HEK293 (cell line): ENCODE measurements at regions not wholly inside any gene's neighbourhood (a gene's known extent, or its start where the extent isn't known, plus 50 kb on each side); places are given as distances from the start of the nearest gene placed in this dataset.

ENCODE experiments used
- CTCF ChIA-PET: fragments of 350-600 bp; formaldehyde crosslinking; extraction: SDS; loops from one replicate; lab custom pipeline; 2021; ENCODE audit warnings: antibody characterized with exemption; lab: Yijun Ruan, JAX
- POLR2A ChIA-PET: fragments of 300-600 bp; formaldehyde crosslinking; extraction: SDS; loops from one replicate; lab custom pipeline; 2020; ENCODE audit warnings: antibody characterized with exemption, inconsistent platforms; lab: Yijun Ruan, JAX
- H3K27ac ChIP-seq: fragments of 200-500 bp; sonication (Bioruptor generic); 2 replicates; pipeline ENCODE4 v1.5.1; 2014; ENCODE audit warnings: low read depth, low read length, control low read depth, inconsistent platforms; ENCODE audit errors: extremely low read depth
- H3K36me3 ChIP-seq, 2 experiments: fragments of 200-500 bp in 1 of 2; sonication (Bioruptor generic) in 1 of 2; 1 replicate in 1 of 2; 2 replicates in 1 of 2; pipeline ENCODE4 v1.5.1; 2014 to 2017; ENCODE audit warnings: inconsistent platforms in 2 of 2, low read length in 2 of 2; ENCODE audit not compliant: control insufficient read depth in 2 of 2, insufficient read depth in 1 of 2
- H3K4me1 ChIP-seq: fragments of 200-500 bp; sonication (Bioruptor generic); 2 replicates; pipeline ENCODE4 v1.5.1; 2014; ENCODE audit warnings: mild to moderate bottlenecking, low read length, inconsistent platforms; ENCODE audit not compliant: control insufficient read depth, insufficient read depth
- H3K4me3 ChIP-seq: 2 replicates; pipeline ENCODE4 v1.5.1; 2011; ENCODE audit warnings: low read depth, mild to moderate bottlenecking, control low read depth, low read length, moderate library complexity
- H3K9me3 ChIP-seq: fragments of 200-500 bp; sonication (Bioruptor generic); 2 replicates; pipeline ENCODE4 v1.5.1; 2014; ENCODE audit warnings: low read depth, low read length, inconsistent platforms; ENCODE audit not compliant: control insufficient read depth, insufficient read depth
- TRIM28 ChIP-seq: IDR thresholded peaks from 2 replicates; pipeline ENCODE4 v1.6.1; 2011; ENCODE audit warnings: low read length, control low read depth, borderline replicate concordance
- ZBTB20 ChIP-seq: fragments of 450-650 bp; formaldehyde crosslinking; IDR thresholded peaks from 2 replicates; pipeline ENCODE4 v1.5.1; 2016; ENCODE audit warnings: missing biosample characterization, missing genetic modification characterization
- ZNF157 ChIP-seq: fragments of 450-650 bp; formaldehyde crosslinking; IDR thresholded peaks from 2 replicates; pipeline ENCODE4 v1.5.1; 2016; ENCODE audit warnings: missing biosample characterization, missing genetic modification characterization
- ZNF394 ChIP-seq: fragments of 450-650 bp; formaldehyde crosslinking; IDR thresholded peaks from 2 replicates; pipeline ENCODE4 v1.5.1; 2016; ENCODE audit warnings: missing biosample characterization, missing genetic modification characterization, mild to moderate bottlenecking, moderate library complexity, borderline replicate concordance
- ZNF521 ChIP-seq: fragments of 450-650 bp; formaldehyde crosslinking; IDR thresholded peaks from 2 replicates; pipeline ENCODE4 v1.5.1; 2017; ENCODE audit warnings: missing biosample characterization, mild to moderate bottlenecking, missing genetic modification characterization
- ZNF530 ChIP-seq: fragments of 450-650 bp; formaldehyde crosslinking; IDR thresholded peaks from 2 replicates; pipeline ENCODE4 v1.5.1; 2016; ENCODE audit warnings: low read depth, missing biosample characterization, missing genetic modification characterization
- ZNF549 ChIP-seq: fragments of 450-650 bp; IDR thresholded peaks from 2 replicates; pipeline ENCODE4 v1.5.1; 2018; ENCODE audit warnings: missing biosample characterization, missing genetic modification characterization, mild to moderate bottlenecking, inconsistent platforms, moderate library complexity
- ZNF776 ChIP-seq: fragments of 450-650 bp; formaldehyde crosslinking; IDR thresholded peaks from 2 replicates; pipeline ENCODE4 v1.5.0; 2017; ENCODE audit warnings: missing biosample characterization, missing genetic modification characterization, borderline replicate concordance
- ZNF777 ChIP-seq: fragments of 450-650 bp; formaldehyde crosslinking; IDR thresholded peaks from 2 replicates; pipeline ENCODE4 v1.5.1; 2017; ENCODE audit warnings: missing biosample characterization, missing genetic modification characterization, borderline replicate concordance
- TF ChIP-seq, protein P1 (sequence below): fragments of 450-650 bp; formaldehyde crosslinking; conservative IDR thresholded peaks from 2 replicates; pipeline ENCODE4 v1.5.1; 2016; ENCODE audit warnings: low read depth, missing biosample characterization, missing genetic modification characterization
- TF ChIP-seq, protein P2 (sequence below): fragments of 450-650 bp; formaldehyde crosslinking; IDR thresholded peaks from 2 replicates; pipeline ENCODE4 v1.5.1; 2016; ENCODE audit warnings: missing biosample characterization, missing genetic modification characterization
- TF ChIP-seq, protein P3 (sequence below): fragments of 450-650 bp; IDR thresholded peaks from 2 replicates; pipeline ENCODE4 v1.5.1; 2018; ENCODE audit warnings: missing biosample characterization, missing genetic modification characterization
- TF ChIP-seq, protein P4 (sequence below): fragments of 450-650 bp; formaldehyde crosslinking; IDR thresholded peaks from 2 replicates; pipeline ENCODE4 v1.5.1; 2016; ENCODE audit warnings: missing biosample characterization, missing genetic modification characterization

DNA sequence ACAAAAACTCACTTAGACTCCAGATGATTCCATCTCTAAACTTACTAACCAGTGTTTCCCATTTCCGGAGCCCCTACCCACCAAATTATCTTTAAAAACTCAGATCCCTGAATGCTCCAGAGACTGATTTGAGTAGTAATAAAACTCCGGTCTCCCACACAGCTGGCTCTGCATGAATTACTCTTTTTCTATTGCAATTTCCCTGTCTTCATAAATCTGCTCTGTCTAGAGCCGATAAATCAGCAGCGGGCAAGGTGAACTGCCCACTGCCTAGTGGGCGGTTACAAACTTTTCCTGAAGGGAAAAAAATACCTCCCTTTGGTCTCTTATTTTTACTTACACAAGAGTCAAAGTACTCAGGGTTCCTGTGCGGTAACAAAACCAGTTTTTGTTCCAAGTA lies 624.4 kb upstream of the RORB start:
- ChIA-PET CTCF (no interaction called here), POLR2A (no interaction called here)
- Histone ChIP-seq H3K36me3 (no peaks in the 10 kb centered on the region), H3K4me1 (no peaks in the 10 kb centered on the region), H3K4me3 (no peak overlapping the region), H3K27ac (no peak overlapping the region), H3K9me3 (no peaks in the 10 kb centered on the region)
- no peak for TF ChIP-seq ZNF776 (tag by site-specific recombination)
- no peak for TF ChIP-seq TRIM28
- TF ChIP-seq, protein P1, sequence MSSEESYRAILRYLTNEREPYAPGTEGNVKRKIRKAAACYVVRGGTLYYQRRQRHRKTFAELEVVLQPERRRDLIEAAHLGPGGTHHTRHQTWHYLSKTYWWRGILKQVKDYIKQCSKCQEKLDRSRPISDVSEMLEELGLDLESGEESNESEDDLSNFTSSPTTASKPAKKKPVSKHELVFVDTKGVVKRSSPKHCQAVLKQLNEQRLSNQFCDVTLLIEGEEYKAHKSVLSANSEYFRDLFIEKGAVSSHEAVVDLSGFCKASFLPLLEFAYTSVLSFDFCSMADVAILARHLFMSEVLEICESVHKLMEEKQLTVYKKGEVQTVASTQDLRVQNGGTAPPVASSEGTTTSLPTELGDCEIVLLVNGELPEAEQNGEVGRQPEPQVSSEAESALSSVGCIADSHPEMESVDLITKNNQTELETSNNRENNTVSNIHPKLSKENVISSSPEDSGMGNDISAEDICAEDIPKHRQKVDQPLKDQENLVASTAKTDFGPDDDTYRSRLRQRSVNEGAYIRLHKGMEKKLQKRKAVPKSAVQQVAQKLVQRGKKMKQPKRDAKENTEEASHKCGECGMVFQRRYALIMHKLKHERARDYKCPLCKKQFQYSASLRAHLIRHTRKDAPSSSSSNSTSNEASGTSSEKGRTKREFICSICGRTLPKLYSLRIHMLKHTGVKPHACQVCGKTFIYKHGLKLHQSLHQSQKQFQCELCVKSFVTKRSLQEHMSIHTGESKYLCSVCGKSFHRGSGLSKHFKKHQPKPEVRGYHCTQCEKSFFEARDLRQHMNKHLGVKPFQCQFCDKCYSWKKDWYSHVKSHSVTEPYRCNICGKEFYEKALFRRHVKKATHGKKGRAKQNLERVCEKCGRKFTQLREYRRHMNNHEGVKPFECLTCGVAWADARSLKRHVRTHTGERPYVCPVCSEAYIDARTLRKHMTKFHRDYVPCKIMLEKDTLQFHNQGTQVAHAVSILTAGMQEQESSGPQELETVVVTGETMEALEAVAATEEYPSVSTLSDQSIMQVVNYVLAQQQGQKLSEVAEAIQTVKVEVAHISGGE (tag by site-specific recombination) = no peak
- no peak for TF ChIP-seq ZNF777 (tag by site-specific recombination)
- TF ChIP-seq, protein P2, sequence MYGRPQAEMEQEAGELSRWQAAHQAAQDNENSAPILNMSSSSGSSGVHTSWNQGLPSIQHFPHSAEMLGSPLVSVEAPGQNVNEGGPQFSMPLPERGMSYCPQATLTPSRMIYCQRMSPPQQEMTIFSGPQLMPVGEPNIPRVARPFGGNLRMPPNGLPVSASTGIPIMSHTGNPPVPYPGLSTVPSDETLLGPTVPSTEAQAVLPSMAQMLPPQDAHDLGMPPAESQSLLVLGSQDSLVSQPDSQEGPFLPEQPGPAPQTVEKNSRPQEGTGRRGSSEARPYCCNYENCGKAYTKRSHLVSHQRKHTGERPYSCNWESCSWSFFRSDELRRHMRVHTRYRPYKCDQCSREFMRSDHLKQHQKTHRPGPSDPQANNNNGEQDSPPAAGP (tag by site-specific recombination) = no peak

DNA sequence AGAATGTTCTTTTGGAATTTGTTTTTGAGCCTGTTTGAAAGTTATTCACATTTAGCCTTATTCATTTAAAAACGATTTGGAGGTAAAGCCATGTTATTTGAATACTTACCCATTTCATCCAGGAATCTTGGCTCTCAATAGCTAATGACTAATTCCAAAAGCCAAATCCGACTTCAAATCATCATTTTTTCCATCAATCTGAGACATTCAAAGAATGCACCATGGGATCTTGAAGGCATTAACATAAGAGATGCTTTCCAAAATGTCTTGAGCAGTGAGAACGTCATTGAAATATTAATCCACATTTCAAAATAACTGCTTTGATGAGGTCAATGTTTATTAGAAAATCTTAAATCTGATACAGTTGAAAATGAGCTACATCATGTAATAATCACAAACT lies 617.0 kb upstream of the RORB start:
- Histone ChIP-seq H3K4me3 (no peak overlapping the region), H3K36me3 (no peaks in the 10 kb centered on the region), H3K9me3 (no peaks in the 10 kb centered on the region), H3K4me1 (no peaks in the 10 kb centered on the region), H3K27ac (no peak overlapping the region)
- ChIA-PET POLR2A (no interaction called here), CTCF (no interaction called here)
- TF ChIP-seq ZNF549 (tag by site-specific recombination) = no peak
- no peak for TF ChIP-seq ZBTB20
- TF ChIP-seq ZNF530 = no peak
- no peak for TF ChIP-seq ZNF157 (tag by site-specific recombination)
- no peak for TF ChIP-seq ZNF394 (tag by site-specific recombination)
- no peak for TF ChIP-seq TRIM28
- TF ChIP-seq, protein P3, sequence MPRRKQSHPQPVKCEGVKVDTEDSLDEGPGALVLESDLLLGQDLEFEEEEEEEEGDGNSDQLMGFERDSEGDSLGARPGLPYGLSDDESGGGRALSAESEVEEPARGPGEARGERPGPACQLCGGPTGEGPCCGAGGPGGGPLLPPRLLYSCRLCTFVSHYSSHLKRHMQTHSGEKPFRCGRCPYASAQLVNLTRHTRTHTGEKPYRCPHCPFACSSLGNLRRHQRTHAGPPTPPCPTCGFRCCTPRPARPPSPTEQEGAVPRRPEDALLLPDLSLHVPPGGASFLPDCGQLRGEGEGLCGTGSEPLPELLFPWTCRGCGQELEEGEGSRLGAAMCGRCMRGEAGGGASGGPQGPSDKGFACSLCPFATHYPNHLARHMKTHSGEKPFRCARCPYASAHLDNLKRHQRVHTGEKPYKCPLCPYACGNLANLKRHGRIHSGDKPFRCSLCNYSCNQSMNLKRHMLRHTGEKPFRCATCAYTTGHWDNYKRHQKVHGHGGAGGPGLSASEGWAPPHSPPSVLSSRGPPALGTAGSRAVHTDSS (tag by site-specific recombination) = no peak
- no peak for TF ChIP-seq ZNF521 (tag by site-specific recombination)
- TF ChIP-seq, protein P4, sequence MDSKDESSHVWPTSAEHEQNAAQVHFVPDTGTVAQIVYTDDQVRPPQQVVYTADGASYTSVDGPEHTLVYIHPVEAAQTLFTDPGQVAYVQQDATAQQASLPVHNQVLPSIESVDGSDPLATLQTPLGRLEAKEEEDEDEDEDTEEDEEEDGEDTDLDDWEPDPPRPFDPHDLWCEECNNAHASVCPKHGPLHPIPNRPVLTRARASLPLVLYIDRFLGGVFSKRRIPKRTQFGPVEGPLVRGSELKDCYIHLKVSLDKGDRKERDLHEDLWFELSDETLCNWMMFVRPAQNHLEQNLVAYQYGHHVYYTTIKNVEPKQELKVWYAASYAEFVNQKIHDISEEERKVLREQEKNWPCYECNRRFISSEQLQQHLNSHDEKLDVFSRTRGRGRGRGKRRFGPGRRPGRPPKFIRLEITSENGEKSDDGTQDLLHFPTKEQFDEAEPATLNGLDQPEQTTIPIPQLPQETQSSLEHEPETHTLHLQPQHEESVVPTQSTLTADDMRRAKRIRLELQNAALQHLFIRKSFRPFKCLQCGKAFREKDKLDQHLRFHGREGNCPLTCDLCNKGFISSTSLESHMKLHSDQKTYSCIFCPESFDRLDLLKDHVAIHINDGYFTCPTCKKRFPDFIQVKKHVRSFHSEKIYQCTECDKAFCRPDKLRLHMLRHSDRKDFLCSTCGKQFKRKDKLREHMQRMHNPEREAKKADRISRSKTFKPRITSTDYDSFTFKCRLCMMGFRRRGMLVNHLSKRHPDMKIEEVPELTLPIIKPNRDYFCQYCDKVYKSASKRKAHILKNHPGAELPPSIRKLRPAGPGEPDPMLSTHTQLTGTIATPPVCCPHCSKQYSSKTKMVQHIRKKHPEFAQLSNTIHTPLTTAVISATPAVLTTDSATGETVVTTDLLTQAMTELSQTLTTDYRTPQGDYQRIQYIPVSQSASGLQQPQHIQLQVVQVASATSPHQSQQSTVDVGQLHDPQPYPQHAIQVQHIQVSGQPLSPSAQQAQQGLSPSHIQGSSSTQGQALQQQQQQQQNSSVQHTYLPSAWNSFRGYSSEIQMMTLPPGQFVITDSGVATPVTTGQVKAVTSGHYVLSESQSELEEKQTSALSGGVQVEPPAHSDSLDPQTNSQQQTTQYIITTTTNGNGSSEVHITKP (tag by site-specific recombination) = no peak
